ENCODE measurements at regions not wholly inside any gene's neighbourhood (a gene's known extent, or its start where the extent isn't known, plus 50 kb on each side); places are given as distances from the start of the nearest gene placed in this dataset.
"Not testable (repeated sequence)": the region's sequence is repeated elsewhere in the genome, so short reads cannot be mapped to it uniquely, and the experiment has no call there.

- DNase-seq (ENCODE audit: low spot score) = peak; percentile 29
- H3K27me3 Mint-ChIP-seq (ENCODE audit: low read depth); POLR2A ChIA-PET; H3K36me3 Mint-ChIP-seq; CTCF ChIA-PET; H3K9me3 Mint-ChIP-seq; H3K4me1 Mint-ChIP-seq; H3K4me3 Mint-ChIP-seq; H3K27ac Mint-ChIP-seq: not testable (repeated sequence)
- peak; percentile 95 for ATAC-seq
- TF ChIP-seq, protein P1, sequence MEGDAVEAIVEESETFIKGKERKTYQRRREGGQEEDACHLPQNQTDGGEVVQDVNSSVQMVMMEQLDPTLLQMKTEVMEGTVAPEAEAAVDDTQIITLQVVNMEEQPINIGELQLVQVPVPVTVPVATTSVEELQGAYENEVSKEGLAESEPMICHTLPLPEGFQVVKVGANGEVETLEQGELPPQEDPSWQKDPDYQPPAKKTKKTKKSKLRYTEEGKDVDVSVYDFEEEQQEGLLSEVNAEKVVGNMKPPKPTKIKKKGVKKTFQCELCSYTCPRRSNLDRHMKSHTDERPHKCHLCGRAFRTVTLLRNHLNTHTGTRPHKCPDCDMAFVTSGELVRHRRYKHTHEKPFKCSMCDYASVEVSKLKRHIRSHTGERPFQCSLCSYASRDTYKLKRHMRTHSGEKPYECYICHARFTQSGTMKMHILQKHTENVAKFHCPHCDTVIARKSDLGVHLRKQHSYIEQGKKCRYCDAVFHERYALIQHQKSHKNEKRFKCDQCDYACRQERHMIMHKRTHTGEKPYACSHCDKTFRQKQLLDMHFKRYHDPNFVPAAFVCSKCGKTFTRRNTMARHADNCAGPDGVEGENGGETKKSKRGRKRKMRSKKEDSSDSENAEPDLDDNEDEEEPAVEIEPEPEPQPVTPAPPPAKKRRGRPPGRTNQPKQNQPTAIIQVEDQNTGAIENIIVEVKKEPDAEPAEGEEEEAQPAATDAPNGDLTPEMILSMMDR (IDR thresholded peaks at IDR 0.05) = peak; percentile 31; the same call in 1 of the 2 replicates
These were observed 421.0 kb downstream of the RPIA start for GRCh38 chr2:89112434-89112833.

DNA sequence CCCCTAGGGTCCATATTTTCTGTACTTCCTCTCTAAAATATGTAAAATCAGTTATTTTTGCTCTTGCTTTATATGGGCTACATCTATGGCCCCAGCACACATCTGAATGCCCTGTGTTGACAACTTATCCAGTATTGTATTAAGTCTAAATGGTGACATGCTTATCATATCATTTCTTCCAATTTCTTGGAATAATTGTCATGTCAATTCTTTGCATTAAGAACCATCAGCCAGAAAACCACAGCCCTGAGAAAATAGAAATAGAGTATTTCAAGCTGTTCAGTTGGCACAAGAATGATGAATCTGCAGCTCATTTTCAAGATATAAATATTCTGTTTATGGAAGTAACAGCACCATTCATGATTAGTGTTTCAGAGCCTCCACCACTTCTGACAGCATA lies 421.8 kb downstream of the RPIA start:
- H3K4me1 Mint-ChIP-seq; H3K27ac Mint-ChIP-seq; ATAC-seq; POLR2A ChIA-PET; CTCF ChIA-PET; DNase-seq (ENCODE audit: low spot score); H3K9me3 Mint-ChIP-seq; H3K27me3 Mint-ChIP-seq (ENCODE audit: low read depth); H3K36me3 Mint-ChIP-seq; H3K4me3 Mint-ChIP-seq: not testable (repeated sequence)

DNA sequence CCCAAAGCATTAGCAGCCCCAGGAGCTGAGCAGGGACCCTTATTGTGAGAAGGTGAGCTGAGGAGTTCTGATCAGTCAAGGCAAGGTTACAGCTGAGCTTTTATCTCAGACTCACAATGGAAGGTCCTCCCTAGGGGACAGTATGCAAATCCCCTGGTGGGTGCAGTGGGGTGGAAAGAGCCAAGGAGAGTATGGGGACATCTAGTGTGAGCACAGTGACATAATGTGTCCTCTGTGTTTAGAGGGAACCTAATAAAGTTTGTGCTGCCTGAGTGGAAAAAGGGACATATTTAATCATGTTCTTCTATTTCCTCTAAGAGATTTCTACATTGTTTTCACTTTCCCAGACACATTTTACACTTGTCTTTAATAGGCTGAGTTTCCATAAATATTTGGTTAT lies 438.0 kb downstream of the RPIA start:
- DNase-seq (ENCODE audit: low spot score); H3K27me3 Mint-ChIP-seq (ENCODE audit: low read depth); H3K4me1 Mint-ChIP-seq; H3K27ac Mint-ChIP-seq; H3K4me3 Mint-ChIP-seq; ATAC-seq; CTCF ChIA-PET; H3K36me3 Mint-ChIP-seq; POLR2A ChIA-PET: not testable (repeated sequence)
- peaks cover 14% of the 10 kb centered on the region for H3K9me3 Mint-ChIP-seq

DNA sequence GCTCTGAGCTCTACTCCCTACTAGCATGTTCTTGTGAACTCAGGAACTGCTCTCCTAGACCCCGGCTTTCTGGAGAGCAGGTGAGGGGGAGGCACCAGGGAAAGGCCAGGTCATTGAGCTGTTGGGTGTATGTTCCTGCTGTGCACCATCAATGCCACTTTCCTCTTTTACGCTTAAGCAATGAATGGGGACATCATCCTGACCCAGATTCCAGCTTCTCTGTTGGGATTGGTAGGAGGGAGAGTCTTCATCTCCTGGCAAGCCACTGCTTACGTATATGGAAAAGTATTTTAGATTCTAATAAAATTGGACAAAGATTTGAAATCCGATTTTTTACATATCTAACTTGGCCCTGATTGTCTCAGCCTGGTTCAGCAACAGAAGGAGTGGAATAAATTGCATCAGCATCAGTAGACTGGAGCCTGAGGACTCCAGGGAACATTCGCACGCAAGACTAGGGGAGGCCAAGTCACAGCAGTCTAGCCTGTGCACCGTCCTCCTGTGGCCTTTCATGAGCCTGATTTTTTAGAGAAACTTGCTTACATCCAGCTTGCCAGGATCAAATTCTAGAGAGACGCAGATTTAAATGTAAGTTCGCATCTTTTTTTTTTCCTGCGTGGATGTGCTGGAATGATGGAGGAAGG lies 439.3 kb downstream of the RPIA start:
- POLR2A ChIA-PET; H3K27ac Mint-ChIP-seq; H3K4me3 Mint-ChIP-seq; ATAC-seq; CTCF ChIA-PET; DNase-seq (ENCODE audit: low spot score); H3K36me3 Mint-ChIP-seq; H3K27me3 Mint-ChIP-seq (ENCODE audit: low read depth); H3K4me1 Mint-ChIP-seq: not testable (repeated sequence)
- H3K9me3 Mint-ChIP-seq = peaks cover 14% of the 10 kb centered on the region

- H3K9me3 Mint-ChIP-seq; POLR2A ChIA-PET; H3K4me3 Mint-ChIP-seq; H3K36me3 Mint-ChIP-seq; H3K27ac Mint-ChIP-seq; H3K27me3 Mint-ChIP-seq (ENCODE audit: low read depth): not testable (repeated sequence)
- DNase-seq (ENCODE audit: low spot score) (peak; percentile 20), ATAC-seq (peak; percentile 74)
- H3K4me1 Mint-ChIP-seq = peaks cover 13% of the 10 kb centered on the region
- CTCF ChIA-PET = interaction anchor here (0.7 kb wide), 1 partner anchor 239 kb away, joined by 3 read pairs; no protein-coding TSS in a partner anchor
These were observed 451.5 kb downstream of the RPIA start for GRCh38 chr2:89142959-89143358.

DNA sequence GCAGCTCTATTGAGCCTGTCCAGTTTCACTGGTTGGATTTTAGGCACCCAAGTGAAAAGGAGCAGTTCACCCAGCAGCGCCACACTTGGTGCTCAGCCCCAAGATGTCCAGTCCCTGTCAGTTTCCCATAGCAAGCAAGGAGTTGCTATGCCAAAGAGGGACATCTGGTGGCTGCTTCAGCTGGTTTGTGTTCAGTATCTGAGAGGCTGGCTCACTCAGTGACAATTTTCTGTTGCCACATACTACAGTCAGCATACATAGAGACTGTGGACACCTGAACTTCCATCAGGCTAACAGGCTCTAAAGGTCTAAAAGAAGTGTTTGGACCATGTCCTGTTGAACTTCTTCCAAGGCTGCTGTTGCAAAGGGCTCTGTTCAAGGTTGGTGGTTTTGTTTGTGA lies 453.9 kb downstream of the RPIA start:
- ATAC-seq; H3K27ac Mint-ChIP-seq; H3K9me3 Mint-ChIP-seq; H3K4me3 Mint-ChIP-seq; POLR2A ChIA-PET; DNase-seq (ENCODE audit: low spot score); H3K27me3 Mint-ChIP-seq (ENCODE audit: low read depth); H3K36me3 Mint-ChIP-seq: not testable (repeated sequence)
- CTCF ChIA-PET = interaction anchor here (1.3 kb wide), 1 partner anchor 241 kb away, joined by 3 read pairs; no protein-coding TSS in a partner anchor
- H3K4me1 Mint-ChIP-seq = peaks cover 13% of the 10 kb centered on the region

DNA sequence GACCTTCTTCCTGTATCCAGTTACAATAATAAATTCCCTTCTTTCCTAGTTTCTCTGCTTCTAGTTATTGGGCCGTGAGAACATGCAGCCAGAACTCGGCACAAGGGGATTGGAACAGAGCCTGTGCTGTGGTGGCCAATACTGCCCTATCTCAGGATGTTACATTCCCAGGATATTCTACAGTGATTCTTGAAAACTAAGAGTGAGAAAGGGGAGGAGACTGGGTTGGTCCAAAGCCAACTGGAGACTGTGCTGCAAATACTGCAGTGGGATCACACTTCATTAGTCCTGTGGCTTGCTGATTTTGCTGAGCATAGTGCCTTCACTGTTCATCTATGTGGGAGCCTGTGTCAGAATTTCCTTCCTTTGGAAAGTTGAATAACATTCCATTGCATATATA lies 456.8 kb downstream of the RPIA start:
- ATAC-seq, H3K9me3 Mint-ChIP-seq: not testable (repeated sequence)

GRCh38 chr2:89151699-89152098 lies 460.2 kb downstream of the RPIA start:
- H3K27ac Mint-ChIP-seq; H3K9me3 Mint-ChIP-seq; CTCF ChIA-PET; H3K36me3 Mint-ChIP-seq; H3K27me3 Mint-ChIP-seq (ENCODE audit: low read depth); POLR2A ChIA-PET; DNase-seq (ENCODE audit: low spot score); H3K4me1 Mint-ChIP-seq; ATAC-seq; H3K4me3 Mint-ChIP-seq: not testable (repeated sequence)

More for the DNA sequence above, 456.8 kb downstream of the RPIA start:
- DNase-seq (ENCODE audit: low spot score); H3K36me3 Mint-ChIP-seq; CTCF ChIA-PET; POLR2A ChIA-PET; H3K4me1 Mint-ChIP-seq; H3K4me3 Mint-ChIP-seq; H3K27ac Mint-ChIP-seq; H3K27me3 Mint-ChIP-seq (ENCODE audit: low read depth): not testable (repeated sequence)

- H3K9me3 Mint-ChIP-seq; H3K27me3 Mint-ChIP-seq (ENCODE audit: low read depth); H3K27ac Mint-ChIP-seq; ATAC-seq; H3K4me1 Mint-ChIP-seq; POLR2A ChIA-PET; CTCF ChIA-PET; DNase-seq (ENCODE audit: low spot score); H3K4me3 Mint-ChIP-seq; H3K36me3 Mint-ChIP-seq: not testable (repeated sequence)
These were observed 461.0 kb downstream of the RPIA start for GRCh38 chr2:89152501-89152900.

DNA sequence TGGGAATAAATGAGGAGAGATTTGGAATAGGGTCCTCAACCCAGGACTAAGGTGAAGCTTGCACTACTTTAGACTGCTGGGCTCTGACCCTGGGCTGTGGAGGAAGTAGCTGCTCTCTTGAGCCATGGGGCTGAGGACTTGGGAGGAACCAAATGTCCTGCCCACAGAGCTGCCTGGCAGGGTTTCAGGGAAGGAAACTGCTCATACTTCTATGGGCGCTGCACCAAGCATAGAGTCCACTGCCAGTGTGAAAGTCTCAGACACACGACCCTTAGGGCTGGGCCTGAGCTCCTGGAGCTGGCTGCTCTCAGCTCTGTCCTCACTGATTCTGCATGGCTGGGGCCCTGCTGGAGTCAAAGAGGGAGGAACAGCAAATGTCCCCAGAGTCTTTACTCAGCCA lies 461.7 kb downstream of the RPIA start:
- H3K9me3 Mint-ChIP-seq; ATAC-seq; DNase-seq (ENCODE audit: low spot score); H3K36me3 Mint-ChIP-seq; H3K27ac Mint-ChIP-seq; CTCF ChIA-PET; H3K4me1 Mint-ChIP-seq; H3K27me3 Mint-ChIP-seq (ENCODE audit: low read depth); POLR2A ChIA-PET; H3K4me3 Mint-ChIP-seq: not testable (repeated sequence)

- H3K4me1 Mint-ChIP-seq; H3K27ac Mint-ChIP-seq; H3K9me3 Mint-ChIP-seq; POLR2A ChIA-PET; CTCF ChIA-PET; H3K36me3 Mint-ChIP-seq; DNase-seq (ENCODE audit: low spot score); H3K27me3 Mint-ChIP-seq (ENCODE audit: low read depth); H3K4me3 Mint-ChIP-seq: not testable (repeated sequence)
- ATAC-seq = peak; percentile 78
These were observed 462.8 kb downstream of the RPIA start for GRCh38 chr2:89154247-89154682.

GRCh38 chr2:89160306-89160705 lies 468.8 kb downstream of the RPIA start:
- H3K4me1 Mint-ChIP-seq; H3K27me3 Mint-ChIP-seq (ENCODE audit: low read depth); POLR2A ChIA-PET; H3K9me3 Mint-ChIP-seq; H3K27ac Mint-ChIP-seq; H3K4me3 Mint-ChIP-seq; H3K36me3 Mint-ChIP-seq: not testable (repeated sequence)
- peak; percentile 14 for DNase-seq (ENCODE audit: low spot score)
- CTCF ChIA-PET = interaction anchor here (1.0 kb wide), 1 partner anchor 257 kb away, joined by 3 read pairs; no protein-coding TSS in a partner anchor
- ATAC-seq = peak; percentile 97
